Mucosa of gallbladder (tissue), 1 donor: ENCODE measurements at regions not wholly inside any gene's neighbourhood (a gene's known extent, or its start where the extent isn't known, plus 50 kb on each side); places are given as distances from the start of the nearest gene placed in this dataset.
"Not testable (repeated sequence)": the region's sequence is repeated elsewhere in the genome, so short reads cannot be mapped to it uniquely, and the experiment has no call there.

Experiments used
- DNase-seq: peaks from one replicate; pipeline ENCODE4 v3.0.0-alpha.2; 2020; ENCODE audit warnings: low spot score
- donor health status: DM: no; HTN: no; CAD: no.

GRCh38 chr12:97984436-97984835 is 521.8 kb downstream of the RMST start:
- no peak for DNase-seq

DNA sequence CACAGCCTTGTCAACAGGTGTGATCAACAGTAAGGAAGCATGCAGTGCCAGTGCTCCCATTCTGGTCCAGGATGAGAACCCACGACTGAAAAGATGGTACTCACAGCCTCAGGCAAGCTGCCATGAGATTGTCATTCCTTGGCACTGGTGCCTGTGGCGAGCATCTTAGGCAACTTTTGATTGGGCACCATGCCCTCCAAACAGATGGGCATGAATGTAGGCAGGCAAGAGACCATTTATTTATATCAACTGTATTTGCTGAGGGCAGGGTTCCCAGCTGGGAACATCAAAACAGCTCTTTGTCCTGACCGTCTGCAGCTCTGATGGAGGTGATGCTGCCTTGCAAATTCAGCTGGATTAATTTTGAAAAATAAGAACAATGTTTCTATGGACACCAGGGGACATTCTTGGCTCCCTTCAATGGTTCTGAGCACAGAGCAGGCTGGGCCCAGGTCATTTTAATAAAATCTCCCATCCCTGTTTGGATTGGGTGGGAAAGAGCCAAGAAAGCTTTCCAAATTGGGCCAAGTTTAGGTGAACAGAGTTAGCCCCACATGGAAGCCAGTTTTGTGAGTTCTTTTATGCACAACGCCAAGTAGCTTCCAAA is 522.5 kb downstream of the RMST start:
- DNase-seq = no peak

GRCh38 chr12:97985834-97986233 is 523.2 kb downstream of the RMST start:
- DNase-seq = no peak

GRCh38 chr12:97988588-97988987 is 526.0 kb downstream of the RMST start:
- DNase-seq = not testable (repeated sequence)

DNA sequence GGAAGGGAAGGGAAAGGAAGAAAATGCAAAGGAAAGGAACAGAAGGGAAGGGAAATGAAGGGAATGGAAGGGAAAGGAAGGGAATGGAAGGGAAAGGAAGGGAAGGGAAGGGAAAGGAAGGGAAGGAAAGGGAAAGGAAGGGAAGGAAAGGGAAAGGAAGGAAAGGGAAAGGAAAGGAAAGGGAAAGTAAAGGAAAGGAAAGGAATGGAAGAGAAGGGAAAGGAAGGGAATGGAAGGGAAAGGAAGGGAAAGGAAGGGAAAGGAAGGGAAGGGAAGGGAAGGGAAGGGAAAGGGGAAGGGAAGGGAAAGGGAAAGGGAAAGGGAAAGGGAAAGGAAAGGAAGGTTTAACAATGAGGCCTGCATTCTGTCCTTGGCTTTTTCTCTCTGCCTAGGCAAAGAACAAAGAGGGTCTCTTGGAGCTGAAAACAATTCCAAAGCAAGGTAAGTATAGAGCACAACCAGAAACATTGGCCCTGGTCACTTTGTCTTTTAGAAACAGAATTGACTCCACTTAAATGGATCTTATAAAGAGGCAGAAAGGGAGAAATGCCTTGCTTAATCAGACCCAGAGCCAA is 525.9 kb upstream of the TMPO start:
- no peak for DNase-seq

DNA sequence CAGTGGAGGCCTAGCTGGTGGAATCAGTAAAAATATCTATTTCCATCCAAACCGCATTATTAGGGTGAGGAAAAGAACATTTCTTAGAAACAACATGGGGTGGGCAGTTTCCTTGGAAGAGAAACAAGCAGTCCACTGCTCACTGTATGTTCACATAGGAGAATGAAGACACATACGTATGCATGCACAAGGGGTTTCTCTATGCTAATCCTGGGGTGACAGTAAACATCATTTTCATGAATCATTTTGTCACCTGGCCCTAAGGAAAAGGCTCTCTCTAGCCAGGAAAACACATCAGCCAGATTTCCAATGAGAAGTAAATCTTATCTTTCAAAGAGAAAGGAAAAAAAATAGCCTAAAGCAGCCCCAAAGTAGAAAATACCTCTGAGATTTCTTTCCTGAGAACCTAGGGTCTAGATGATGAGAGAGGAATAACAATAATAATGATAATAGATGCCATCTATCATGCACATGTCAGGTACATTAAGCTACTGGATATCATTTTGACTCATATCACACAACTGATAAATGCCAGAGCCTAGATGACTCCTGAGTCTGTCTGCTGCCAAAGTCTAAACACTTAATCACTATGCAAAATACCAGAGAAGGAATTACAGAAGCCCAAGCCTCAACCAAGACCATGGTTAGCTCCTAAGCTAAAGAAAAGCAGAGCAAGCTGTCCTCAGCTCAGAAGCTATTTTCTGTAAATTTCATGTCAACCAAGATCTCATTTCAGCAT is 520.5 kb upstream of the TMPO start:
- no peak for DNase-seq

DNA sequence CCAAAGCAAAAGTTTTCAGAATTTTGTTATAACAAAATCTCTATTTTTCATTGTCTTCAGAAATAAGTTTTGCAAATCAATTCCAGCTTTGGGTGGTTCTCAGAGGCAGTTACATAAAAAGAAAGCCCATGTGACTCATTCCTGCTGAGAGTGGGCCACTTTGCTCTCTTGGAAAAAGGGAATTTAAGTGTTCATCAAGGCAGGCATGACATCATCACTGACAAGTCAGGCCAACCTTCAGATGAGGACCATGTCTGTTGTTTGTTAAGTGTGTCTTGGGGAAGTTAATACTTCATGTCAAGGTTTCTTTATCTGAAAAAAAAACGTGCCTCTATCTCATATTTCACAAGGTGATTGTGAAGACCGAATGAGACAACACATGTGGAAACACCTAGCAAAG is 519.8 kb upstream of the TMPO start:
- DNase-seq = no peak

DNA sequence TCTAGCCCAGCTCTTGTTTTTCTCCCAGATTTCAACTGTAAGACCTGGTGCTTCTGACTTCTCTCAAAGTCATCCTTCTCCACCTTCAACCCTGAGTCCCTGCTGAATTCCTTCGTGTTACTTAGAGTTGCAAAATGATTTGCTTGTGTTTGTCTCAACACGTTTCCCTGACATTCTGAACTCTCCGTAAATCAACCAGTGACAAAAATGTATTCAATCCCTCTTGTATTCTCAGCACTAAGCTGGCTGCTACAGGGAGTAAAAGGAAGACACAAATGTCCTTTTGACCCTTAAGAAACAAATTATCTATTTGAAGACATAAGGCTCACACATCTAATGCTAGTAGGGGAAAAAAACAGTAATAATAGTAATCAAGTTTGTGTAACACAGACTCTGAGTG is 514.0 kb upstream of the TMPO start:
- DNase-seq = no peak

GRCh38 chr12:98002887-98003493 is 512.4 kb upstream of the TMPO start:
- peak; percentile 27 for DNase-seq

DNA sequence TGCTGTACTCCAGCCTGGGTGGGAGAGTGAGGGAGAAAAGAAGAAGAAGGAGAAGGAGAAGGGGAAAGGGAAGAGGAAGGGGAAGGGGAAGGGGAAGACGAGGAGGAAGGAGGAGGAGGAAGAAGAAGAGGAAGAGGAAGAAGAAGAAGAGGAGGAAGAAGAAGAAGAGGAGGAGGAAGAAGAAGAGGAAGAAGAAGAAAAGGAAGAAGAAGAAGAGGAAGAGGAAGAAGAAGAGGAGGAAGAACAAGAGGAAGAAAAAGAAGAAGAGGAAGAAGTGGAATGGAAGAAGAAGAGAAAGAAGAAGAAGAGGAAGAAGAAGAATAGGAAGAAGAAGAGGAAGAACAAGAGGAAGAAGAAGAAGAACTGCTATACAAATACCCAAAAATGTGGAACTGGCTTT is 507.4 kb upstream of the TMPO start:
- DNase-seq = no peak

GRCh38 chr12:98013560-98013959 is 501.8 kb upstream of the TMPO start:
- DNase-seq = no peak

DNA sequence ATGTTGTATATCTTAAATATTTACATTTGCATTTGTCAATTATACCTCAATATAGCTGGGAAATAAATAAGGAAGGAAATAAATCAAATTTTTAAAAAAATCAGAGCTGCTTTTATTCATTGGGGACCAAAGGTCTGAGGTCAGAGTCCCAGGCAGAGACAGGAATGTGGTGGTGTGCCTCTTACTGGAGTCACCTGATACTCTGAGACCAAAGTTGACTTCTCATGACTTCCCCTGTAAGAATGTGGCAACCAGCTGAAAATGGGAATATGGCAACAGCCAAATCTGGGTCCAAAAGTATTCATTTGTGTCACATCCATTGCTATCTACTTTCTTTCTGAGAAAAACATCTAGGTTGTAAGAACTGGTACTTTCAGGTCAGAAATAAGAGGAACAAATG is 496.6 kb upstream of the TMPO start:
- DNase-seq = no peak

DNA sequence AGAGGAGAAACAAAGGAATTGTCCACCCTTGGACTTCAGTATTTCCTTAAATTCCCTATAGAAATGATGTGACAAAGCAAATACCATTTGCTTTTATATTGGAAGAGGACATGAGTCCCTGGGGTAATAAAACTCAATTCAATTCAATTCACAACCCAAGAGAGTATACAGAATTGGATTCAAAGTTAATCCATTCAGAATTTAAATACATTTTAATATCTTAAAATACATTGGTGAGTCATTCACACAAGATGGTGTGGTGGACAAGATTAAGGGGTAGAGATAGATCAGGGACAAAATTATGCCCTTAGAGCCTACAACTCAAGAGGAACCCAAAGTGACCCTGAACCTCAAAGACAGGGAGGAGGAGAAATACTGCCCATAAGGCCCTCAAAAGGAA is 495.0 kb upstream of the TMPO start:
- no peak for DNase-seq

GRCh38 chr12:98022961-98023360 is 492.4 kb upstream of the TMPO start:
- no peak for DNase-seq

DNA sequence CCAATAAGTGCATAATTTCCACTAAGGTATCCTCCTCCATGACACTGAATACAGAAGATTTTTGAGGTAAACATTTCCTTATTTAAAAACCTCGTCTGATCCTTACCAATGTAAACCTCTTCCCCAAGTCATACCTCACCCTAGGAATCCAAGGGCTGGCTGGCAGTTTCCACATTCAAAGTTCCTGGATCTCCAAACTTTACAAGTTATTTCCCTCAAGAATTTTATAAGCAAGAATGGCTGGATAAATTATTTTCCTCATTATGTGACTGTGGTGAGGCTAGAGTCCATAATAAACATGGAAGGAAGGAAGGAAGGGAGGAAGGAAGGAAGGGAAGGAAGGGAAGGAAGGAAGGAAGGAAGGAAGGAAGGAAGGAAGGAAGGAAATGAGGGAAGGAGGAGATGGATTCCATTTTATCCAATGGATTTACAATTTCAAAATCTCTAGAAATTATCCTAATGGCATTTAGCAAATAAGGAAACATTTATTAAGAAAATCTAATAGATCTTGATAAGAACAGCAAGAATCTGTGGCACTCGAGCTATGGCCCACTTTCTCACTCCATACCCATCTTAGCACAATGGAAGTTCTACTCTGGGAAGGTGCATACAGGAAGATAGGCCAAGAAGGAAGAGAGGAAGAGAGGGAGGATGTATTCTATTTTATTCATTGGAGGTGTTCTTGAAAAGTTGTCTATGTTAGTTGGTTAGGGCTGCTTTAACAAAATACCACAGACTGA is 477.8 kb upstream of the TMPO start:
- DNase-seq = no peak

GRCh38 chr12:98042668-98043067 is 472.7 kb upstream of the TMPO start:
- DNase-seq = no peak

DNA sequence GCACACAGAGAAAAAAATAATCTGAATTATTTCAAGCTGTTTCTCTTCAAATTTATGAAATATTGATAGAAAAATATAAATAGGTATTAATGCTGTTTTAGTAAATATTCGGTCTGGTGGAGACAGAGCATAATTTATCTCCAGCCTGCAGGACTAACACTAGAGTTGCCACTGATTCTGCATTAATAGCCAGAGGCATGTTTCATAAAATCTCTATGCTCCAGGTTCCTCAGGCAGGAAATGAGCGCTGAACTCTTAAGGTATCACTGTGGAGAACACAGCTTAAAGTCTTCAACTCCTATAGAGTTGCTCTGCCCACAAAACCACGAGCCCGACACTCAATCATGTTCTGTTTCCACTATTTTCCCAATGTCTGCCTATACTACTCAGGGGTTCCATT is 470.0 kb upstream of the TMPO start:
- no peak for DNase-seq

DNA sequence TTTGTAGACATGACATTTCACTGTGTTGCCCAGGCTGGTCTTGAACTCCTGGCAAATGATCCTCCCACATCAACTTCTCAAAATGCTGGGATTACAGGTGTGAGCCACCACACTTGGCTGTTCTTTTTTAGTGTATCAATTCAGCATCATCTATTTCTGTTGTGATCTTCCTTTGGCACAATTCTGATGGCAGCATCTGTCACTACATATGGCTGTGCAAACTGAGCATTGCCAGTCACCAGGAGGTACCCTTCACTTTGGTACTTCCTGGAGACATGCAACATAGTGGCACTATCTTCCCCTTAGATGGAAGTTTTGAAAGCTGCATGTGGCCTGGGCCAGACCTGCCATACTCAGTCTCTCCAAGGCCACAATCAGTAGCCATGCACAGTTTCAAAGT is 467.1 kb upstream of the TMPO start:
- no peak for DNase-seq

GRCh38 chr12:98053202-98053601 is 462.2 kb upstream of the TMPO start:
- no peak for DNase-seq

- no peak for DNase-seq
These were observed 457.7 kb upstream of the TMPO start for GRCh38 chr12:98057701-98058100.

DNA sequence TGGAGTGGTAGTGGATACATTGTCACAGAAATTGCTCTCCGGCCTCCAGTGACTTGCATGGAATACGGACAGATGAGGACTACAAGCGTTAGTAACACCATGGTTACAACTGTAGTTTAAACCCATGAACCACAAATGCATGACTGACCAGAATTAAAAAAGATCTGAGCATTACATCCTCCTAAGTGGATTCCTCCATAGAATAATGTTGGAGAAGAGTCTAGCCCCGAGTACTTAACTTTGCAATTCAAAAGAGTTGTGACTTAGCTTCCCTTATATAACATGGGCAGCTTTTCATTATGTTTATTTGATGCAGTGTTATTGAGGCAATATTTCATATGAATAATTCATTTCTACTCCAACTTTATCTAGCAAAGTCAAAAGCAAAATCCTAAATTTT is 457.2 kb upstream of the TMPO start:
- DNase-seq = no peak

DNA sequence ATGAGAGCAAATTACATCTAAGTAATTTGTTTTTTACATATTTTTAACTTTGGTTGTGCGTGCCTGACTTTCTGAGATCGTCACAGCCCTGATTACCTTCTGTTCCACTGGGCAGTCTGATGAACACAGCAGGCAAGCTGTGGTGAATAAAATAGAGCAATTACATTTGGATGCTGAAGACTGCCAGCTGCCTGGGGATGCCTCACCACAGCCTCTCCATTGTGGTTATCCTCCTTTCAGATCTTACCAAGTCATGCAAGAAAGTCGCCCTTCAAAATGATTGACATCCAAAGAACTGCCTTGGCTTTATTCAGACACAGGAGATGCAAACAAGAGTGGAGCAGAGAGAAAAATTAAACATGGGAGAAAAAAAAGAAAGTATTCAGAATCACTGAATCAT is 456.6 kb upstream of the TMPO start:
- DNase-seq = no peak
